Mammary epithelial cell (primary cell): ENCODE measurements at regions not wholly inside any gene's neighbourhood (a gene's known extent, or its start where the extent isn't known, plus 50 kb on each side); places are given as distances from the start of the nearest gene placed in this dataset.

Experiments
- EZH2 ChIP-seq: IDR thresholded peaks from 2 replicates; pipeline ENCODE4 v1.6.1; 2012; ENCODE audit warnings: low read length, inconsistent platforms, borderline replicate concordance
- TF ChIP-seq, protein P1 (sequence below), 2 donors: IDR thresholded peaks in 1 of 2; conservative IDR thresholded peaks in 1 of 2; 2 replicates each; pipeline ENCODE4 v1.5.1; 2011 to 2012; ENCODE audit warnings: inconsistent platforms in 2 of 2, low read length in 2 of 2, mild to moderate bottlenecking in 2 of 2, control low read depth in 1 of 2, low read depth in 1 of 2; ENCODE audit not compliant: insufficient read depth in 1 of 2; ENCODE audit errors: extremely low read depth in 1 of 2

DNA sequence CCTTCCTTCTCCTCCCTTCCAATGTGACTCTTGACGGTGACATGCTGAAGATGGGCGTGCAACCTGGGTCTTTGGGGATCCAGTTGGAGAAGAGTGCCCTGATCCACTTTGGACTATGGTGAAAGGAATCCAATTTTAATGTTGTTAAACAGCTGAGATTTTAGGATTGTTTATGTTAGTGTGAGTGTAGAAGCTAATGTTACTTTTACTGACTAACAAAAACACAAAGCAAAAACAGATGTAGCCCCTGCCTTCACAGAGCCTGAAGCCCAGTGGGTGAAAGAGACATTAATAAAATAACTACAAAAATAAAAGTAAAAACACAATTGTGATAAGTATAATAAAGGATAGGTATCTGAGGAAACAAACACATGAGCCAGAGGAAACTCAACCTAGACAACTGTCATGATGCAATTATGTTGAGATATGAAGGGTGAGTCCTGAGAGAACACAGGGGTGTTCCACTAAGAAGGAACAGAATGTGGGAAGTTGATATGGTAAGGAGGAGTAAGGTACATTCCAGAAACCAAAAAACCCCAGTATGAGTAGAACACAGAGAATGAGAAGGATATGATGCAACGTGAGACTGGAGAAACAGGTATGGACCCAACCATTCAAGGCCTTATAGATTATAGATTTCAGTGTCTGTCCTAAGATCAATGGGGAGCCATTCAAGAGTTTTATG, 115.1 kb upstream of the PMFBP1 start:
- TF ChIP-seq, protein P1, sequence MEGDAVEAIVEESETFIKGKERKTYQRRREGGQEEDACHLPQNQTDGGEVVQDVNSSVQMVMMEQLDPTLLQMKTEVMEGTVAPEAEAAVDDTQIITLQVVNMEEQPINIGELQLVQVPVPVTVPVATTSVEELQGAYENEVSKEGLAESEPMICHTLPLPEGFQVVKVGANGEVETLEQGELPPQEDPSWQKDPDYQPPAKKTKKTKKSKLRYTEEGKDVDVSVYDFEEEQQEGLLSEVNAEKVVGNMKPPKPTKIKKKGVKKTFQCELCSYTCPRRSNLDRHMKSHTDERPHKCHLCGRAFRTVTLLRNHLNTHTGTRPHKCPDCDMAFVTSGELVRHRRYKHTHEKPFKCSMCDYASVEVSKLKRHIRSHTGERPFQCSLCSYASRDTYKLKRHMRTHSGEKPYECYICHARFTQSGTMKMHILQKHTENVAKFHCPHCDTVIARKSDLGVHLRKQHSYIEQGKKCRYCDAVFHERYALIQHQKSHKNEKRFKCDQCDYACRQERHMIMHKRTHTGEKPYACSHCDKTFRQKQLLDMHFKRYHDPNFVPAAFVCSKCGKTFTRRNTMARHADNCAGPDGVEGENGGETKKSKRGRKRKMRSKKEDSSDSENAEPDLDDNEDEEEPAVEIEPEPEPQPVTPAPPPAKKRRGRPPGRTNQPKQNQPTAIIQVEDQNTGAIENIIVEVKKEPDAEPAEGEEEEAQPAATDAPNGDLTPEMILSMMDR (conservative IDR thresholded peaks at IDR 0.05 in 1 of 2, IDR thresholded peaks at IDR 0.05 in 1 of 2; ENCODE audit: extremely low read depth in 1 of 2, insufficient read depth in 1 of 2, low read depth in 1 of 2, low read length in 2 of 2): no peak
- no peak for TF ChIP-seq EZH2
